ENCODE measurements at regions not wholly inside any gene's neighbourhood (a gene's known extent, or its start where the extent isn't known, plus 50 kb on each side); places are given as distances from the start of the nearest gene placed in this dataset.

DNA sequence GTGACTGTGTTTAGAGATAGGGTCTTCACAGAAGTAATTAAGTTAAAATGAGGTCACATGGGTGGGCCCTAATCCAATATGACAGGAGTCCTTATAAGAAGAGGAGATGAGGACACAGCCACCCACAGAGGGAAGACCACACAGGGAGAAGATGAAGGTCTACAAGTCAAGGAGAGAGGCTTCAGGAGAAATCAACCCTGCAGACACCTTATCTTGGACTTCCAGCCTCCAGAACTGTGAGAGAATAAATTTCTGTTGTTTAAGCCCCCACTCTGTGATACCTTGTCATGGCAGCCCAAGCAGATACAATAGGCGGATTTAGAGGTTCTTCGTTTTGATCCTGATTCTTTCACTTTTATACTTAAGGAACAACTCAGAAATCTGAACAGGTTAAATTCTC lies 63.5 kb upstream of the NEDD9 start:
- H3K4me3 ChIP-seq (ENCODE audit: low read depth, low read length) = no peak overlapping the region
- DNase-seq (ENCODE audit: low read depth) = no peak
- TF ChIP-seq, protein P1, sequence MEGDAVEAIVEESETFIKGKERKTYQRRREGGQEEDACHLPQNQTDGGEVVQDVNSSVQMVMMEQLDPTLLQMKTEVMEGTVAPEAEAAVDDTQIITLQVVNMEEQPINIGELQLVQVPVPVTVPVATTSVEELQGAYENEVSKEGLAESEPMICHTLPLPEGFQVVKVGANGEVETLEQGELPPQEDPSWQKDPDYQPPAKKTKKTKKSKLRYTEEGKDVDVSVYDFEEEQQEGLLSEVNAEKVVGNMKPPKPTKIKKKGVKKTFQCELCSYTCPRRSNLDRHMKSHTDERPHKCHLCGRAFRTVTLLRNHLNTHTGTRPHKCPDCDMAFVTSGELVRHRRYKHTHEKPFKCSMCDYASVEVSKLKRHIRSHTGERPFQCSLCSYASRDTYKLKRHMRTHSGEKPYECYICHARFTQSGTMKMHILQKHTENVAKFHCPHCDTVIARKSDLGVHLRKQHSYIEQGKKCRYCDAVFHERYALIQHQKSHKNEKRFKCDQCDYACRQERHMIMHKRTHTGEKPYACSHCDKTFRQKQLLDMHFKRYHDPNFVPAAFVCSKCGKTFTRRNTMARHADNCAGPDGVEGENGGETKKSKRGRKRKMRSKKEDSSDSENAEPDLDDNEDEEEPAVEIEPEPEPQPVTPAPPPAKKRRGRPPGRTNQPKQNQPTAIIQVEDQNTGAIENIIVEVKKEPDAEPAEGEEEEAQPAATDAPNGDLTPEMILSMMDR (IDR thresholded peaks at IDR 0.05; ENCODE audit: low read depth, low read length, missing control alignments) = no peak

- no peak for DNase-seq (ENCODE audit: low read depth)
- no peak overlapping the region for H3K4me3 ChIP-seq (ENCODE audit: low read depth, low read length)
- TF ChIP-seq, protein P1 (IDR thresholded peaks at IDR 0.05; ENCODE audit: low read depth, low read length, missing control alignments) = no peak
Measured at GRCh38 chr6:11294228-11294627, 61.8 kb upstream of the NEDD9 start.

- no peak for DNase-seq (ENCODE audit: low read depth)
- TF ChIP-seq, protein P1 (IDR thresholded peaks at IDR 0.05; ENCODE audit: low read depth, low read length, missing control alignments) = no peak
- no peak overlapping the region for H3K4me3 ChIP-seq (ENCODE audit: low read depth, low read length)
Measured at GRCh38 chr6:11292594-11293236, 60.2 kb upstream of the NEDD9 start.

GRCh38 chr6:11292091-11292490 lies 59.6 kb upstream of the NEDD9 start:
- no peak overlapping the region for H3K4me3 ChIP-seq (ENCODE audit: low read depth, low read length)
- no peak for DNase-seq (ENCODE audit: low read depth)

GRCh38 chr6:11291582-11291981 lies 59.1 kb upstream of the NEDD9 start:
- DNase-seq (ENCODE audit: low read depth) = no peak
- H3K4me3 ChIP-seq (ENCODE audit: low read depth, low read length) = no peak overlapping the region
- TF ChIP-seq, protein P1 (IDR thresholded peaks at IDR 0.05; ENCODE audit: low read depth, low read length, missing control alignments) = no peak

More at GRCh38 chr6:11292091-11292490, 59.6 kb upstream of the NEDD9 start:
- TF ChIP-seq, protein P1 (IDR thresholded peaks at IDR 0.05; ENCODE audit: low read depth, low read length, missing control alignments) = no peak

GRCh38 chr6:11290027-11290426 lies 57.6 kb upstream of the NEDD9 start:
- no peak overlapping the region for H3K4me3 ChIP-seq (ENCODE audit: low read depth, low read length)
- TF ChIP-seq, protein P1 (IDR thresholded peaks at IDR 0.05; ENCODE audit: low read depth, low read length, missing control alignments) = no peak
- no peak for DNase-seq (ENCODE audit: low read depth)

- no peak for DNase-seq (ENCODE audit: low read depth)
- TF ChIP-seq, protein P1 (IDR thresholded peaks at IDR 0.05; ENCODE audit: low read depth, low read length, missing control alignments) = no peak
- no peak overlapping the region for H3K4me3 ChIP-seq (ENCODE audit: low read depth, low read length)
Measured at GRCh38 chr6:11288065-11288464, 55.6 kb upstream of the NEDD9 start.

All from GM12864 (cell line).